ENCODE measurements at regions not wholly inside any gene's neighbourhood (a gene's known extent, or its start where the extent isn't known, plus 50 kb on each side); places are given as distances from the start of the nearest gene placed in this dataset.

DNA sequence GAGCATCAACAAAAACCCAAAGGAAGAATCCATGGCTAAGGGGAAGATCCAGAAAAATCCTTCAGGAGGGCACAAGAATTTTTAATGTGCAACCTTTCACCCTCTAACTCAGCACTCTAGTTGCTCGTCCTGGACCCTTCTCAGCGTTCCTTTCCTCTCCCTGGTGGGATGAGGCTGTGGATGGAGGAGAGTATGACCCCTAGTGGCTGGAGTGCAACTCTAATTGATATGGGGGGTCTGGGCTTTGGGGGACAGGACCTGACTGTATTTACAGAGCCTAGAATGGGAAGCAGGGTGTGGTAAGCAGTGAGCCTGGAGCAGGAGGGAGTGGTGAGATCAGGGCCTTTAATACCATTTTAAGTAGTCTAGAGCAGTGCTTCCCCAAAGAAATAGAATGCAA, 83.9 kb upstream of the CEP85L start:
- TF ChIP-seq, protein P1, sequence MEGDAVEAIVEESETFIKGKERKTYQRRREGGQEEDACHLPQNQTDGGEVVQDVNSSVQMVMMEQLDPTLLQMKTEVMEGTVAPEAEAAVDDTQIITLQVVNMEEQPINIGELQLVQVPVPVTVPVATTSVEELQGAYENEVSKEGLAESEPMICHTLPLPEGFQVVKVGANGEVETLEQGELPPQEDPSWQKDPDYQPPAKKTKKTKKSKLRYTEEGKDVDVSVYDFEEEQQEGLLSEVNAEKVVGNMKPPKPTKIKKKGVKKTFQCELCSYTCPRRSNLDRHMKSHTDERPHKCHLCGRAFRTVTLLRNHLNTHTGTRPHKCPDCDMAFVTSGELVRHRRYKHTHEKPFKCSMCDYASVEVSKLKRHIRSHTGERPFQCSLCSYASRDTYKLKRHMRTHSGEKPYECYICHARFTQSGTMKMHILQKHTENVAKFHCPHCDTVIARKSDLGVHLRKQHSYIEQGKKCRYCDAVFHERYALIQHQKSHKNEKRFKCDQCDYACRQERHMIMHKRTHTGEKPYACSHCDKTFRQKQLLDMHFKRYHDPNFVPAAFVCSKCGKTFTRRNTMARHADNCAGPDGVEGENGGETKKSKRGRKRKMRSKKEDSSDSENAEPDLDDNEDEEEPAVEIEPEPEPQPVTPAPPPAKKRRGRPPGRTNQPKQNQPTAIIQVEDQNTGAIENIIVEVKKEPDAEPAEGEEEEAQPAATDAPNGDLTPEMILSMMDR (conservative IDR thresholded peaks at IDR 0.05 in 1 of 2, IDR thresholded peaks at IDR 0.05 in 1 of 2; ENCODE audit: extremely low read depth in 1 of 2, insufficient read depth in 1 of 2, low read depth in 1 of 2, low read length in 2 of 2): peak in 1 of 2 donors; percentile 32
- no peak for TF ChIP-seq EZH2 (IDR thresholded peaks at IDR 0.05; ENCODE audit: borderline replicate concordance, low read length)

Measured in mammary epithelial cell (primary cell).